Ascending aorta (tissue), 2 donors: ENCODE measurements at regions not wholly inside any gene's neighbourhood (a gene's known extent, or its start where the extent isn't known, plus 50 kb on each side); places are given as distances from the start of the nearest gene placed in this dataset.

Experiments used
- DNase-seq, 2 donors: peaks; one replicate each; pipeline ENCODE4 v3.0.0-alpha.2; 2019; ENCODE audit warnings: low spot score in 2 of 2
- H3K27ac ChIP-seq, 2 donors: fragments of 200-600 bp; sonication (generic); one replicate each; pipeline ENCODE4 v1.5.1; 2016 to 2017; ENCODE audit warnings: mild to moderate bottlenecking in 1 of 2
- H3K27me3 ChIP-seq: fragments of 200-600 bp; sonication (generic); one replicate; pipeline ENCODE4 v1.5.1; 2017
- H3K36me3 ChIP-seq, 2 donors: fragments of 200-600 bp; sonication (generic); one replicate each; pipeline ENCODE4 v1.5.1; 2016
- H3K4me1 ChIP-seq, 2 donors: fragments of 200-600 bp; sonication (generic); one replicate each; pipeline ENCODE4 v1.5.1; 2016 to 2017; ENCODE audit warnings: mild to moderate bottlenecking in 1 of 2
- H3K4me3 ChIP-seq, 2 donors: fragments of 200-600 bp; sonication (generic); one replicate each; pipeline ENCODE4 v1.5.1; 2016 to 2017; ENCODE audit warnings: mild to moderate bottlenecking in 1 of 2
- H3K9me3 ChIP-seq, 2 donors: fragments of 200-600 bp; sonication (generic); one replicate each; pipeline ENCODE4 v1.5.1; 2016
- CTCF ChIP-seq, 3 experiments: fragments of 200-600 bp in 2 of 3; fragments of 450-650 bp in 1 of 3; sonication (generic) in 2 of 3; IDR thresholded peaks; one replicate each; pipeline ENCODE4 v1.5.1; 2016 to 2019; ENCODE audit warnings: antibody characterized with exemption in 3 of 3, mild to moderate bottlenecking in 1 of 3, moderate library complexity in 1 of 3
- intact Hi-C: fragments of 100-400 bp; cut with DNase I; formaldehyde crosslinking; loops from one replicate; pipeline ENCODE4 v1.15.1; 2023

GRCh38 chr5:74430631-74431289, 209.8 kb downstream of the ENC1 start:
- no peak overlapping the region for H3K27ac ChIP-seq
- H3K4me3 ChIP-seq = no peak overlapping the region
- no peaks in the 10 kb centered on the region for H3K4me1 ChIP-seq
- no peaks in the 10 kb centered on the region for H3K9me3 ChIP-seq
- TF ChIP-seq CTCF (IDR thresholded peaks at IDR 0.05) = no peak
- intact Hi-C loops = no loop called here
- no peaks in the 10 kb centered on the region for H3K36me3 ChIP-seq
- no peaks in the 10 kb centered on the region for H3K27me3 ChIP-seq
- no peak for DNase-seq

GRCh38 chr5:74429495-74429894, 211.0 kb downstream of the ENC1 start:
- H3K4me3 ChIP-seq = no peak overlapping the region
- no peak for TF ChIP-seq CTCF (IDR thresholded peaks at IDR 0.05)
- no peaks in the 10 kb centered on the region for H3K36me3 ChIP-seq
- DNase-seq = no peak
- H3K27ac ChIP-seq = no peak overlapping the region
- intact Hi-C loops = no loop called here
- H3K4me1 ChIP-seq = no peaks in the 10 kb centered on the region
- H3K9me3 ChIP-seq = no peaks in the 10 kb centered on the region
- no peaks in the 10 kb centered on the region for H3K27me3 ChIP-seq

- no peak for TF ChIP-seq CTCF (IDR thresholded peaks at IDR 0.05)
- Histone ChIP-seq H3K4me3 (no peak overlapping the region), H3K27ac (no peak overlapping the region), H3K9me3 (no peaks in the 10 kb centered on the region), H3K4me1 (no peaks in the 10 kb centered on the region), H3K36me3 (no peaks in the 10 kb centered on the region), H3K27me3 (no peaks in the 10 kb centered on the region)
- intact Hi-C loops = no loop called here
- no peak for DNase-seq
Measured at GRCh38 chr5:74428876-74429275, 211.7 kb downstream of the ENC1 start.

- Histone ChIP-seq H3K4me3 (no peak overlapping the region), H3K36me3 (no peaks in the 10 kb centered on the region), H3K9me3 (no peaks in the 10 kb centered on the region), H3K4me1 (no peaks in the 10 kb centered on the region), H3K27ac (no peak overlapping the region), H3K27me3 (no peaks in the 10 kb centered on the region)
- DNase-seq = no peak
- no peak for TF ChIP-seq CTCF (IDR thresholded peaks at IDR 0.05)
- intact Hi-C loops = no loop called here
Measured at GRCh38 chr5:74428275-74428674, 212.3 kb downstream of the ENC1 start.

- H3K27ac ChIP-seq = no peak overlapping the region
- H3K27me3 ChIP-seq = no peaks in the 10 kb centered on the region
- no peaks in the 10 kb centered on the region for H3K4me1 ChIP-seq
- no peak for TF ChIP-seq CTCF (IDR thresholded peaks at IDR 0.05)
- no peaks in the 10 kb centered on the region for H3K36me3 ChIP-seq
- no peak overlapping the region for H3K4me3 ChIP-seq
- H3K9me3 ChIP-seq = no peaks in the 10 kb centered on the region
- DNase-seq = no peak
- intact Hi-C loops = no loop called here
Measured at GRCh38 chr5:74426506-74426905, 214.0 kb downstream of the ENC1 start.
